DMS114 treated with DMSO at 0.1 percent for 48 hours (cell line): ENCODE measurements at regions not wholly inside any gene's neighbourhood (a gene's known extent, or its start where the extent isn't known, plus 50 kb on each side); places are given as distances from the start of the nearest gene placed in this dataset.

ENCODE experiments used
- DNase-seq: peaks from one replicate; lab custom pipeline; 2025; ENCODE audit not compliant: unreplicated experiment; lab: John Stamatoyannopoulos, UW

DNA sequence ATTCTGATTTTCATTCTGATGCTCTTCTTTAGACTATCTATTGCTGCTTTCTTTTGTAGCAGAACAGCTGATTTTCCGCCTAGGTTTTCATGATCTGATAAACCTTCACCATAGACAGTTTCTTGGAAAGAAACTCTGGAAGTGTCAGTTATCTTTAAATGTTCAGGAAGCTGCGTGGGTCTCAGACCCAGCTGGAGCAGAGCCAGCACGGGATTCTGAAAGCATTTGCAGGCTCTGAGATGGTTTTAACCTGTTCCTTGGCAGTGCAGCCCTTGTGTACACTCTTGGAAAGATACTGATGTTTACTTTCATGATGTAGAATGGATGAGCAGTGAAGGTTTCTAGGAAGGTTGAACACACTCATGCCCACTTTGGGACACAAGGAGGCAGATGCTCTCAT, 178.0 kb upstream of the DMRT1 start:
- no peak for DNase-seq

DNA sequence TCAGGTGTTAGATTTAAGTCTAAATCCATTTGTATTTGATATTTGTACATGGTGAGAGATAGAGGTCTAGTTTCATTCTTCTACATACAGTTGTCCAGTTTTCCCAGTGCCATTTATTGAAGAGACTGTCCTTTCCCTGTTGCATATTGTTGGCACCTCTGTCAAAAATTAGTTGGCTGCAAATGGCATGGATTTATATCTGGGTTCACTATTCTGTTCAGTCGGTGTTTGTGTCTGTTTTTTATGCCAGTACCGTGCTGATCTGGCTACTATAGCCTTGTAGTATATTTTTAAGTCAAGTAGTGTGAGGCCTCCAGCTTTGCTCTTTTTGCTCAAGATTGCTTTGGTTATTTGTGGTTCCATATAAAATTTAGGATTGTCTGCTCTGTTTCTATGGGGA, 176.2 kb upstream of the DMRT1 start:
- no peak for DNase-seq

DNA sequence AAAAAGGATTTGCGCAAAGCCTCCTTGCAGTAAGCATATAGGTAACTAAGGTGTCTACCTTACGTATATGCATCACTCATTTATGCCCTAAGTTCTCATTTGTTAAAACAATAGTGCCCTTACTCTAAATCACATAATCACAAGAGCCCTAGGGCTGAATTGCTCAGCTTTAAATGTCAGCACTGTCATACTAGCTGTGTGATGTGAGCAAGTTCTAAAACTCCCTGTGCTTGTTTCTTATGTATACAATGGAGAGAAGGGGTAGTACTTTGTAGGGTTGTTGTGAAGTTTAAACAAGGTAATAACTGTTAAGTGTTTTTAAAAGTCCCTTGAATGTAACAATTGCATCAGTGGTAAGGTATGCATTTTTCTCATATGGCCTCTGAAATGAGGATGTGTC, 169.5 kb upstream of the DMRT1 start:
- no peak for DNase-seq

DNA sequence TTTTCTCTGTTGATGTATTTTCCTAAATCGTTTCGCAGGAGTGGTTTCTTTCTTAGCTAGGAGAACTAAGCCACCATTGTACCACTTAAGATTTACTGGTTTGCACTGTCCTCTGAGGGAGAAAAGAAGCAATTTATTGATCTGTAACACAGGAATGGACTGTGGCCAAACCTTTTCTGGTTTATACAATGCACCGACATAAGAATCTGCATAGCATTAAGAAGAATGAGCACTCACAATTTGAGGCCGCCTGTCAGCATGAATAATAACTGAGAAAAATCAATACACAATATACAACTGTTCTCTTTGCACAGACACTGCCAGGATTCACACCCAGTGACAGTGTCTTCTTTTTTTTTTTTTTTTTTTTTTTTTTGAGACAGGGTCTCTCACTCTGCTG, 168.6 kb upstream of the DMRT1 start:
- no peak for DNase-seq

DNA sequence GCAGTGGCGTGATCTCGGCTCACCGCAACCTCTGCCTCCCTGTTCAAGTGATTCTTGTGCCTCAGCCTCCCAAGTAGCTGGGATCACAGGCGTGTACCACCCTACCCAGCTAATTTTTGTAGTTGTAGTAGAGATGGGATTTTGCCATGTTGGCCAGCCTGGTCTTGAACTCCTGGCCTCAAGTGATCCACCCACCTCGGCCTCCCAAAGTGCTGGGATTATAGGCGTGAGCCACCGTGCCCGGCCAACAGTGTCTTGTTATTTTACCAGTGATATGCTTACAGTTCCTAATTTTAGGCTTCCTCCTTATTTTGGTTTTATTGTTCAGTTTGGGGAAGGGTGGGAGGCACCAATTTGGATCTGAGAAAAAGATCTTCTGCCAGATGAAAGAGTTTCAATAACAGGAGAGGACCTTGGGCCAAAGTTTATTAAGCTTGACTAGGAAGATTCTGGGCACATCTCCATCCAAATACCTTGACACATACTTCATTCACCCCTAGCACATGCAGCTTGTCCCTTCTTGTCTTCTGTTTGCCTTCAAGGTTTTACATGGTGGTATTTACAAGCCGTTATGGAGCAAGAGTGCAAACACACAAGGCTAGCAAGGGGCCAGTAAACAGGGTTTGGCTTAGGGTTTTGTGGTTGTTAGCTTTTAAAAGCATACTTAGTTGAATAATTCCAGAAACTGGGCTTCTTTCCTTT, 168.1 kb upstream of the DMRT1 start:
- no peak for DNase-seq

DNA sequence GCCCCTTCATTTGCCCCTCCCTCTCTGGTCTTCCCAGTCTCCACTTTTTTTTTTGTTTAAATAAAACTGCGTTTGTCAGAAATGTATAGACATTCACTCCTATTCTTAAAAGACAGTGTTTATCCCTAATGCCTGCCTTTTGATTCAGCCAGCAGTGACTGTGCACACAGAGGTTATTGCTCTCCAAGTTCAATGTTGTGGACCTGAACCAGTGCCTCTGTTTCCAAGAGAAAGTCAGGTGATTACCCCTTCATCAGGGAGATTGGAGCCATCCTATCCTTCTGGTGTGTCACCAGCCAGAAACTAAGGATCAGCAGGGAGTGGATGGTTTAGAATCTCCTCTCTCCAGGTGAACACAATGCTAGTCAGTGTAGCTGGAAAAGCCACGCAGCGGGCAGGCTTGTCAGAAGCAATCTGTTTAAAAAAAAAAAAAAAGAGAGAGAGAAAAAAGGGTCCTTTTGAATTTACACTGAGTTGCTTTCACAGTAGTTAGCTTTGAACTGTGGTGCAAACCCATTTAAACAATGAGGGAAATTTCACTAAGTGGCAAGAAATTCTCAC, 167.5 kb upstream of the DMRT1 start:
- DNase-seq, result no peak

DNA sequence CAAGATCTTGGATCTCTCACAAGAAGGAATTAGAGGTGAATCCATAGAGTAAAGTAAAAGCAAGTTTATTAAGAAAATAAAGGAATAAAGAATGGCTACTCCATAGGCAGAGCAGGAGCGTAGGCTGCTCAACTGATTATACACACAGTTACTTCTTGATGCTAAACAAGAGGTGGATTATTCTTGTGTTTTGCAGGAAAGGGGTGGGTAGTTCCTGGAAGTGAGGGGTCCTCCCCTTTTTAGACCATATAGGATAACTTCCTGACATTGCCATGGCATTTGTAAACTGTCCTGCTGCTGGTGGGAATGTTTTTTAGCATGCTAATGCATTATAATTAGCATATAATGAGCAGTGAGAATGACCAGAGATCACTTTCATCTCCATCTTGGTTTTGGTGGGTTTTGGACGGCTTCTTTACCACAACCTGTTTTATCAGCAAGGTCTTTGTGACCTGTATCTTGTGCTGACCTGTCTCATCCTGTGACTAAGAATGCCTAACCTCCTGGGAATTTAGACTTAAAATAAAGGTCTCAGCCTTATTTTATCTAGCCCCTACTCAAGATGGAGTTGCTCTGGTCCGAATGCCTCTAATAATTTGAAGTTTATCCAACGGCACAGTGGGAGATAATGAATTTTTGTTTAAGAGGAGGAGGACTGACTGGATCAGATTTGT, 165.7 kb upstream of the DMRT1 start:
- DNase-seq, result no peak

DNA sequence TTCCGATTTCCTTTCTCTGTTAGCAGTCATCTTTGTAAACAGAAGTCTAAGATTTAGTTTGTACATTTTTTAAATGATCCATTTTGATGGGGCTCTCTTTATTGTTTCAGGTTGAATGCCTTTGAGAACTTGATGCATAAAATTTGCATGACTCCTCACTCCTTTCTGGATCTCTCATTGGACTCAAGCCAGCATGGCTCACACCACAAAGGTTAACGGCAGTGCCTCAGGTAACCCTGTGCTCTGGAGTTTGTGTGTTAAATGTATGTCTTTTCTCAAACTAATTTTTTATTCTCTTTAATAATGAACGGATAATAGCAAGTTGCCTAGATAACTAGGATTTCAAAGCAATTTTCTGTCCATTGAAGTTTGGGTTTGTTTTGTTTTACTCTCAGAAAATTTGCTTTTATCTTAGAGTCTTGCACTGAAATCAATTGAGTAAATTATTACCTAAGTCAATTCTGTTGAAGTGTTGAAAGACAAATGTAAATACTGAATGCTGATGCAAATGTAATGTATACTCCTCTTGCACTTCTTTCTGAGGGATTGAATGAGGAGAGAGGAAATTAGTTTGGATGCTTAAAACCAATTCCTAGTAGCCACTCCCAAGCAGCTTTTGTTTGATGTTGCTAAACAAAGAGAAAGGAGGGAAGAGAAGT, 164.6 kb upstream of the DMRT1 start:
- no peak for DNase-seq

DNA sequence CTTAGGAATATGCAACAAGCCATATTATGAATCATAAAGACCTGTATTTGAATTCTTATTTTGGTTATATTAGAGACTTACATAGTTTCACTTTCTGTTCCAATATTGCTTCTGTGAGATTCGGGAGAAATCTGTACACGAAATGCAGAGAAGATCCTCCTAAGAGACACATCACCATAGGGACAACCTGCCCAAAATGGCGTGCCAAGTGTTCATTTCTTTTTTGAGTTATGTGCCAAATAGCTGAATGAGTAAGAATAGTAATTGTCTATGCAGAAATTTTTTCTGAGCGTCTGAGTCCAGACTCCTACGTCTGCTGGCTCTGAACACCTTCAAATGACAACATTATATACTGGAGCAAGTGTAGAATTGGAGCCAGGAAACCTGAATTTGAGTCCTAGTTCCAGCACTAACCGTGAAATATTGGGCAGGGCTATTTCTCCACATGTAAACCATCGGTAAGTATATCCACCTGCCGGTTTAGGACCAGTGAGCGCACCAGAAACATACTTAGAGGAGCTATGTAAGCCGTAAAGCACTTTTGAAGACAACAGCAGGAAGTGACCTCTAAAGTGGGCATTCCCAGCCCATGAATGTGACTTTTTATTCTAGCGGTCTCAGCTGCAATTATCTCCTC, 163.9 kb upstream of the DMRT1 start:
- DNase-seq, result no peak

DNA sequence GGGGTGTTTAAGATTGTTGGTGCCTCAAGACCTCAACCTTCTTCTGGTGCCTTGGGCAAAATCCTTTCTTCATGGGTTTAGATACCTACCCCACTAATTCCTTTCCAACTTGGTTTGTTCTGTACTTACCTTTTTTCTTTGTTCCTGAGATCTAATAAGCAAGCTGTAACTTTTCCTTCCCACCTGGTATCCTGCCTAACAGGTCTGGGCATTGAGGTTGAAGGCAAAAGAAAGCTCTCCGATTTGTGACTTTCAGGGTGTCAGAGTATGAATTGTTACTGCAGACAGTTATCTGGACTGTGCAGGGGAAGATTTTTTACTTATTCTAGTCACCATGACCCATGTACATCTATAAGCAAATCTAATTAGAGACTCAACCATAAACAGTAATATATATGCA, 162.6 kb upstream of the DMRT1 start:
- DNase-seq, result no peak

DNA sequence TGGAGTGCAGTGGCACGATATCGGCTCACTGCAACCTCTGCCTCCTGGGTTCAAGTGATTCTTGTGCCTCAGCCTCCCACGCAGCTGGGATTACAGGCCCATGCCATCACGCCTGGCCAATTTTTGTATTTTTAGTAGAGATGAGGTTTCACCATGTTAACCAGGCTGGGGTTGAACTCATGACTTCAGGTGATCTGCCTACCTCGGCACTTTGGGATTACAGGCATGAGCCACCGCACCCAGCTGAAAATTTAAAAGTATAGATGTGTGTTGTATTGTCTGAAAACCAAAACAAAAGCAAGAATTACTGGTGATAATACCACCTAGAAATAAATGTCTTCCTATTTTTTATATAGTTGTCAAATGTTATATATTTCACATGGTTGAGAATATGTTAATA, 162.0 kb upstream of the DMRT1 start:
- no peak for DNase-seq

DNA sequence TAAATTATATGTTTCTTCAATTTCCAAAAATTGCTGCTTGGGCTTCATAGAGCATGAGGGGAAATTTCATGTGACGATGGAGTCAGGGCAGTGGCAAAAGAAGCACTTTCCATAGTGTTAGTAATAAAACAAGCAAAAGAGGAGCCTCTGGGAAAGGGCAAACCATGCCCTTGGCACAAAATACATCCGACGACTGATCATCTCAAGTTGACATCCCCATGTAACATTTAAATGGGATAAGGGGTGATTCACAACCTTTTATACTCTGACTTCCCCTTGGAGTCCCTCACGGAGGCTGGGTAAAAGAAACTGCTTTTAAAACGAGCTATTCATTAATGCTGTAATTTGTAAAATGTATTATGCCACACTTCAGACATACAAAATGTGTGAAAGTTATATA, 161.4 kb upstream of the DMRT1 start:
- no peak for DNase-seq

DNA sequence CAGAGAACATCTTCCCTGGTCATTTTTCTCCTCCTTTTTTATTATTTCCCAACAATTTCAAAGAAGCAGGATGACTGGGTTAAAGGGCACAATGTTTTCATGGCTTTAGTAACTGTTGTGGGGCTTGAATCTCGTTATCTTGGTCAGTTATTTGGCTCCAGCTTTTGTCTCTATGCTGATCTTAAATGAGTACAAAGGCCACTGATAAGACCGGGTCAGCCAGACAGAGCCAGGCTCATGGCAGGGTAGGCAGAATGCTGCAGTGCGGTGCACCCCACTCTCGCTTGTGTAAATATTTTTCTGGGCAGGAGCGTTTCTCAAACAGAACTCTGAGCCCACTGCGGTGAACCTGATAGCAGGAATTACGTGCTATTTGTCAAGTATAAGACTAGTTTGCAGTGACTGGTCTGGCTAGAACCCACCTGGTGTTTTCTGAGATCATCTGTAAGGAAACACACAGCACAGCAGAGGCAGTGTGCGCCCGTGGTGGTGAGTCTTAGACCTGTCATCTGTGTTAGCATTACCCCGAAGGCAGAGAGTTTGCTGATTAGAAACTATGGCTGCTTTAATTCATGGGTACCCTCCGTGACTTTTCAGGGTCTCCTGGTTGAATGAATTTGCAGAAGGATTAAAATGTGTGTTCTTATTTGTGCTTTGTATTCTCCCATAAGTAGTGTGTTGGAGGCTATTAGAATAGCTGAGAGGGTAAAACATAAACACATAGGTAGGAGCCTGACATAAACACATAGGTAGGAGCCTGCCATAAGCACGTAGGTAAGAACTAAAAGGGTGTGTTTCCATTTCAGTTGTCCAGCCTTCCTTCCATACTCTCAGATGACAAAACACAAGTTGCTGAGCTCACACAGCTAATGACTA, 158.6 kb upstream of the DMRT1 start:
- no peak for DNase-seq

DNA sequence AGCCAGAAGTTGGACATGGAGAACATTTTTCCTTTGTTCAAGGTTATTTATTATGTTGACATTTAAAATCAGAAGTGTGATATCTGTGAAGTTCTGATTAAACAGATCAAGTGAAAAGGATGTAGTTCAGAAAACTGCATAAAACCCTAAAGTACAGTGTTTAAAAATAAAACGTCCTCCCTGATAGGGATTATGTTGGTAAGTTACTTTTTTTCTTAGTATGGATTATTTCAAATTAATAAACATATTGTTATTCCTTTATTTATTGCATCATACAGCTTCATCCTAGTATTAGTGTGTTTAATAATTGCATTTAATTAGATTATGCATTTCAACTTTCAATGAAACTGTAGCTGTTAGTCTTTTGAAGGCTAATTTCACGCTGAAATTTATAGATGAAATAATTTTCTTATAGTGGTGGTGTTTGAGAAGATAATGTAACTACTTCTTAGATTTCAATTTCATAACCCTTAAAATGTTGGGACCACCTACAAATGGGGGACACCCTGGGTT, 157.9 kb upstream of the DMRT1 start:
- no peak for DNase-seq

DNA sequence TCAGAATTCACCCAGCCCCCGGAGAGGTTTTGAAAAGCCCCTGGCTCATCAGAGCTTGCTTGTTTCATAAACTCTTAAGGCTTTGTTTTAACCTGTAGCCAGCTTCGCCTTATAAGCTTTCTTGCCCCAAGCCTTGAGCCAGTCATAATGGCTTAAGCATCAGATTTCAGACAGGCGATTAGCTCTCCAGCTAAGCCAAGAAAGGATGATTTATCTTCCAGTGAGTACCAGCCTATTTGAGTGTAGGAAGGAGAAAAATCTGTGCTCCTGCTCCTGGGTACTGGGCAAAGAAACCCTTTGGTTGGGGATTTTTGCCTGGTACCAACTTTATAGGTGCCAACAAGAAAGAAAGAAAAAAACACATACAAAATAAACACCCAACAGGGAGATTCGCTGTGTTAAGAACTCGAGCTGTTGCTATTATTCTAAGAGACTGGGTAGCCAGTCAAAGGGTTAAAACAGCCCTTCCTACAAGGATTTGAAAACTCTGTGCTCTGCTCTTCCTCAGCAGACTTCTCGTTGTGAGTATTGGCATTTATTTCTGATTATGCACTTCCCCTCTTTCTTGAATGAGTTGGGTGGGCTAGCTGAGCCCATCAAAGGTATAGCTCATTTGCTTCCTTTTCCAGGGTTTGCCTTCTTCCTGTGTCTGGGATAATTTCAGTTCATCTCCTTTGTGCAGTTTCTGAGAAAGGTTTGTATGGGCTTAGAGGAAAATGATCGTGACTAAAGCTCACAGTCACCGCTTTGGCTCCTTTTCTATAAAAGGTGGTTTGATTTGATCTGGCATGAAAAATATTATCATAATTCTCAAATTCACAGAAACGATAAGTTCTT, 157.2 kb upstream of the DMRT1 start:
- no peak for DNase-seq

DNA sequence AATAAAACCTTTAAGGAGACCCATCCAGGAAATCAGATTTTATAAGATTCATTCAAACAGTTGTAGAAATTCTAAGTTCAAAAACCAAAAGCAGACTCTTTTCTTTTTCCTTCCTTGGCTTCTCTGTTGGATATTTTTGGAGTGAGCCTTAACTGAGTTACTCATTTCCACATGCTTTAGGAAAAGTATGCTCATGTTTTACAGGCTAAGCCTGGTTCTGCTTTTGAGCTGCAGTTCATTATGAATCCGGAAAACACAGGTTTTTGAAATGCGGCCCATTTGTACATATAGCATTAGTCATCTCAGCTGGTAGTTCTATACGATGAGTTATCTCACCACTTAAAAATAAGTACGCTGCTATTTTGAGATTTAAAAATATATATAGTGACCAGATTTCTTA, 156.6 kb upstream of the DMRT1 start:
- DNase-seq, result no peak

DNA sequence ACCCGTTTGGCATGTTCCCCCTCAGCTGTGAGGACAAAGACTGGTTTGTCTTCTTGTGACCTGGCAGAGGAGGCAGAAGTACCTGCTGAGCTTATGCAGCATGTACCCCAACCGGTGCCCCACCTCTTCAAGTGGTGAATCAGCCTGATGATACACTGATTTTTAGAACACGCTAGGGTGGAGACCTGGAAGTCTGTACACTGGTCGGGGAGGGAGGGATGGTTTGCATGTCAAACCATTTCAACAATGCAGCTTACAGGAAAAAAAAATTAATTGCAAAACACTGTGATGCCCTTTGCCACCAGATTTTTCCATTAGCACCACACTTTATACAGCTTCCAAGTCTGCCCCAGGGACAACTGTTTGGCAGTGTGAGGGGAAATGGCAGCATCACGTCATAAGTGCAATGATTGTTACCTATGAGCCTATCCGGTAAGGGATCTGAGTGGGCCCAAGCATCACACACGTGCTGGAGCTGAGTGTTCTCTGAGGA, 155.1 kb upstream of the DMRT1 start:
- DNase-seq, result no peak

DNA sequence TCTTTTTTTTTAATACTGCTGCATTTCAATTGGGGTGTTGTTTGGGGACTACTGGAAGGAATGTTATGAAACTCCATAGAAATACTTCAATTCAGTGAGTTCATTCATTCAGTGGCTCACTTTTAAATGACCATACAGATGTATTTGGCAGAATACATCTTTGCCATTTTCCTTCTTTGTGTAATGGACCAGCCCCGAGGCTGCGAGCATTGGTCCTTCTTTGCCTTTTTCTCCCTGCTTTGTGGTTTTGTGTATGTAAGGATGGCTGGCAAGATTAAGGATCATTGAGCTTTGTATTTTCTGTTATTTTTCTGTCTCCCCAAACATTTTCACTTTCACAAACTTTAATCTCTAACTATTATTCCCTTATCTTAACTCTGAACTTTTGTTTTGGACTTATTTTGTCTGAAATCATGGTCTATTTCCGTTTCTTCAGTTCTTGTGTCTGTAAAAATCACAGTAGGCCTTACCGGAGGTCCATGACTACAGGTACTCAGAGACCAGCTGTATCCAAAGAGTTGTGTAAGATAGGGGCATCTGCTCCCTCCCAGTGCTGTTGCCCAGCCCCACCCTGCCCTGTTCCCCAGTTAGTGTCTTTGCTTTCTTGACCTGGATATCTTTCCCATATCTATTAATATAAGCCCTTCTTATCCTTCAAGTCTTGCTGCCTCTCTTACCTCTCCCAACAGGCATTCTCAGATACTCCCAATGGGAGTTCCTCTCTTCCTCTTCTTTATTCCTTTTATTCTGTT, 154.3 kb upstream of the DMRT1 start:
- DNase-seq, result no peak

DNA sequence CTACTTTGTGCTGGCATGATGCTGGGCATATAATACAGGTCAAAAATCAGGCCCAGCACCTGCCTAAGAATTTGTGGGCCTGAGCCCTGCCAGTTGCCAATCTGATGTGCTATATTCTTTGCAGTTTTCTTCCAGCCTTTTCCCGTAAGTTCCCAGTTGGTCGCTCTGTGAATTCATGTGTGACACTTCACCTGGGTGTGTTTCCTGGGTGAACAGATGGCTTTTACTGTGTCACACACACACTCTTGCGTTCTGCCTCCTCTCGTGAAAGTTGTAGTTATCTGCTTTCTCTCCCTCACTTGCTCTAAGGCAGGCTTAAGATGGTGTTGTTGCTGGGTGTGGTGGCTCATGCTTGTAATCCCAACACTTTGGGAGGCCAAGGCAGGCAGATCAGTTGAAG, 153.5 kb upstream of the DMRT1 start:
- DNase-seq, result no peak
